Retinal pigment epithelial cell (primary cell): ENCODE measurements at regions not wholly inside any gene's neighbourhood (a gene's known extent, or its start where the extent isn't known, plus 50 kb on each side); places are given as distances from the start of the nearest gene placed in this dataset.

ENCODE experiments used
- DNase-seq: peaks from one replicate; pipeline ENCODE4 v3.0.0-alpha.2; 2010; ENCODE audit warnings: low read depth
- H3K4me3 ChIP-seq: 2 replicates; pipeline ENCODE4 v1.5.1; 2011; ENCODE audit warnings: mild to moderate bottlenecking, low read length, control low read depth, moderate library complexity
- CTCF ChIP-seq: conservative IDR thresholded peaks from 2 replicates; pipeline ENCODE4 v1.5.1; 2011; ENCODE audit warnings: low read depth, low read length, control low read depth, inconsistent platforms

- DNase-seq = no peak
- no peak overlapping the region for H3K4me3 ChIP-seq
- TF ChIP-seq CTCF = no peak
These were observed 1114.5 kb upstream of the LCORL start for GRCh38 chr4:19135895-19136633.

DNA sequence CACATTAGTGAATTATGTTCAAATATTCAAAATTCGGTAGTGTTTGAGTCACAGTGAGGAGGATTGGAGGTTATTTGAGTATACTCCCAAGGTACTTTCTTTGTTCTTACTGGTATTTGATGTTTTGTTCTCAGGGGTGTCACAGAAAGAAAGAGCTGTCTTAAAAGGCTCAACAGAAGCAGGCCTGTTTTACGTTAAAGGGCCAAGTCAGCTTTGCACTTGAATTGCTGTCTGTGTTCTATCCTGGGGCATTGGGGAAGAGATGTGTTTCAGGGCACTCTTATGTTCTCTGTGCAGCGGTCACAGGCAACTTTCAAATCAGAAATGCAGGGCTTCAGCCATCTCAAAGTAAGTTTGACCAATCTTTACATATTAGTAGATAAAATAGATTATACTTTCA, 1113.1 kb upstream of the LCORL start:
- TF ChIP-seq CTCF = no peak
- no peak overlapping the region for H3K4me3 ChIP-seq
- DNase-seq = no peak

DNA sequence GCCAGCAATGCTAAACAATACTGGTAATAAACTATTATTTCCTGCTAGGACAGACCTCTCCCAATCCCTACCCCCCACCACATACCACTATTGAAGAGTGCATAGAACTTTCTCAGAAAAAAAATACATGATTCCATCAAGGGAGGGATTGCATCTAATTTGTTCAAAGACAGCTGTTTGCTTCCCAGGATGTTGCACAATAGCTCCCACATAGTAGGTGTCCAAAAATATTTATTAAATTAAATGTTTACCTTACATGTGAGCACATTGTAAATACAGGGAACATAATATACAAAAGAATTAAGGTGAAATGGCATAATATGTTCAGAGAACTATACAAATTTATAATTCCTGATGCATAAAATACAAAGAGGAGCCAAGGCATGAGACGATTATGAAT, 1111.8 kb upstream of the LCORL start:
- H3K4me3 ChIP-seq = no peak overlapping the region
- no peak for TF ChIP-seq CTCF
- DNase-seq = no peak

DNA sequence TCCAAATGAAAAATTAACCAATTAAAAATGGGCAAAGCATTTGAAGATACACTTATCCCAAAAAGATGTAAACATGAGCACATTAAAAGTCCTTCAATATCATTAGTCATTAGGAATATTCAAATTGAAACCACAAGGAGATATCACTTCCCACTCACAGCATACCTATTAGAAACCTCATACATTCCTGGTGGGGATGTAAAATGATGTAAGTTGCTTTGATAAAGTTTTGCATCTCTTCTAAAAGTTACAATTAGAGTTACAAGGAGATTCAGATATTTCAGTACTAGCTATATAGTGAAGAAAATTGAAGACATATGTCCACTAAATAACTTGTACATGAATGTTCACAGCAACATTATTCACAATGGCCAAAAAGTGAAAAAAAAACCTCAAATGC, 1109.3 kb upstream of the LCORL start:
- DNase-seq = no peak
- H3K4me3 ChIP-seq = no peak overlapping the region
- TF ChIP-seq CTCF = no peak

GRCh38 chr4:19128176-19128575, 1106.6 kb upstream of the LCORL start:
- TF ChIP-seq CTCF = no peak

GRCh38 chr4:19126903-19127302, 1105.3 kb upstream of the LCORL start:
- no peak for TF ChIP-seq CTCF
- DNase-seq = no peak
- H3K4me3 ChIP-seq = no peak overlapping the region

More at GRCh38 chr4:19128176-19128575, 1106.6 kb upstream of the LCORL start:
- H3K4me3 ChIP-seq = no peak overlapping the region
- DNase-seq = no peak

- no peak for TF ChIP-seq CTCF
- DNase-seq = no peak
- H3K4me3 ChIP-seq = no peak overlapping the region
These were observed 1102.1 kb upstream of the LCORL start for GRCh38 chr4:19123681-19124080.
